ENCODE measurements at regions not wholly inside any gene's neighbourhood (a gene's known extent, or its start where the extent isn't known, plus 50 kb on each side); places are given as distances from the start of the nearest gene placed in this dataset.

DNA sequence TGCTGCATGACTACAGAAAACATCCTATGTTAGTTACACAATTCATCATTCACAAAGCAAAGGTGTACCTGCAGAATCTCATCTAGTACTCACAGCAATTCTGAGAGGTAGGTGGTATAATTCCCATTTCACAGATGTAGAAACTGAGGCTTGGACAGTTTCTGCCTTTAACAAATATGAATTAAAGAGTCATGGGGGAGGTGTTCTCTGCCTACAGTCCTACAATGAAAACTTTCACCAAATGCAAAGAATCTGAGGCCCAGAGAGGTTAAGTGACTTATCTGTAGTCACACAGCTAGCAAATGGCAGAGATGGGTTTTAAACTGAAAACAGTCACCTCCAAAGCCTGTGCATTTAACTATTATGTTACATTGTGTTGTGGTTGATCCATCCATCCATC lies 171.6 kb upstream of the WSCD2 start:
- H3K27ac ChIP-seq = no peak overlapping the region
- no peak overlapping the region for H3K4me3 ChIP-seq

- no peak overlapping the region for H3K4me3 ChIP-seq
- H3K27ac ChIP-seq = no peak overlapping the region
Observed at GRCh38 chr12:107963635-107964034, 165.5 kb upstream of the WSCD2 start.

- H3K4me3 ChIP-seq = no peak overlapping the region
Observed at GRCh38 chr12:107967170-107967569, 161.9 kb upstream of the WSCD2 start.

GRCh38 chr12:107973950-107974349 lies 155.1 kb upstream of the WSCD2 start:
- Histone ChIP-seq H3K4me3 (no peak overlapping the region), H3K27ac (no peak overlapping the region)

More at GRCh38 chr12:107967170-107967569, 161.9 kb upstream of the WSCD2 start:
- H3K27ac ChIP-seq = no peak overlapping the region

GRCh38 chr12:107976331-107976730 lies 152.8 kb upstream of the WSCD2 start:
- H3K27ac ChIP-seq = no peak overlapping the region
- no peak overlapping the region for H3K4me3 ChIP-seq

DNA sequence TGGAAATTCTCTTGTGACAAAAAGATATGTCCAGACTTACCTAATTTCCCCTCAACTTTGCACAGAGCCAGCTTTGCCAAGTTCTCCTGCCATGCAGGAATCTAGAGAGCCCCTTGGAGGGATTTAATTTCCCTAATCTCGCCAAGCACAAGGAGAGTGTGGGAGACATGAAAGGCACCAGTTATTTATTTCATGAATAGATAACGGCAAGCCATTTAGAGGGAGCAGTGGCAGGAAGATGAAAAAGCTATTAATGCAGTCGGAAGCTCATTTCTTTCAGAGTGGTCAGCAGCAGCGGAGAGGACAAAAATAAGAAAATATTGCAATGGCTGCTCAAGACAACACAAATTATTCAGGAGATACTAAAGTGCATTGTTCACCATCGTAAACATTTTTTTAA lies 150.9 kb upstream of the WSCD2 start:
- Histone ChIP-seq H3K4me3 (no peak overlapping the region), H3K27ac (no peak overlapping the region)

DNA sequence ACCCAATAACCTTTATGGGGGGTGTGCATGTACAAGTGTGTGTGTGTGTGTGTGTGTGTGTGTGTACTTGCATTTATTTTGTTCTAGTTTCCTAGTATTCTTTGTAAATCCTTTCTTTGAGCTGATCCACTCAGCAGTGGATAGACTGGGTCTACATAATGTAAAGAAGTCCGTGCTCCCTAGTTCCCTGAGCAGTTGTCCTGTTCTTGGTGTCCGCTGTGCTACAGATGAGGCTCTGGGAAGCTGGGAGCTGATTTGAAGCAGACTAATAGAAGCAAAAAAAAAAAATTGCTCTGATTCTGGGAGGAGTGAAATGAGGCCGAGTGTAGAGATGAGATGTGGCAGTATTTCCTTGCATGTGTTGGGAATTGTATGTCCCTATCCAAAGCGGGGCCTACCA lies 150.4 kb upstream of the WSCD2 start:
- H3K4me3 ChIP-seq = no peak overlapping the region
- H3K27ac ChIP-seq = no peak overlapping the region

GRCh38 chr12:107983756-107984472 lies 145.2 kb upstream of the WSCD2 start:
- no peak overlapping the region for H3K27ac ChIP-seq
- H3K4me3 ChIP-seq = no peak overlapping the region

DNA sequence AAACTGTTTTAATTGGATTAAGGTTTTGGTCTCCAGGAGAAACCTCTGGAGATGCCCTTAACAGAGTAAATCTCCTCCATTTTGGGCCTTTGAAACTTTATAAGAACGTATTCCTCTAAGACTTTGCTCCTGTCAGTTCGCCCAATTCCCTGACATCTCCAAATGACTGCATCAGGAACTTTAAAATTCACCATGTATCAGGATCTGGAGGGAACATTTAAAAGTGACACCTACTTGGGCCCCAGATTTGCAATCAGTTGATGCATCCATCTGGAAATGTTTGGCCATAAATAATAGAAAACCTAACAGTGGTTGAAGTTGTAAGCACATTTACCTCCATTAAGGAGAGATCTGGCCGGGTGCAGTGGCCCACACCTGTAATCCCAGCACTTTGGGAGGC lies 144.1 kb upstream of the WSCD2 start:
- no peak overlapping the region for H3K27ac ChIP-seq

GRCh38 chr12:107986183-107986582 lies 142.9 kb upstream of the WSCD2 start:
- Histone ChIP-seq H3K27ac (no peak overlapping the region), H3K4me3 (no peak overlapping the region)

More for the DNA sequence above, 144.1 kb upstream of the WSCD2 start:
- no peak overlapping the region for H3K4me3 ChIP-seq

GRCh38 chr12:107990325-107990724 lies 138.8 kb upstream of the WSCD2 start:
- H3K4me3 ChIP-seq = no peak overlapping the region
- no peak overlapping the region for H3K27ac ChIP-seq

DNA sequence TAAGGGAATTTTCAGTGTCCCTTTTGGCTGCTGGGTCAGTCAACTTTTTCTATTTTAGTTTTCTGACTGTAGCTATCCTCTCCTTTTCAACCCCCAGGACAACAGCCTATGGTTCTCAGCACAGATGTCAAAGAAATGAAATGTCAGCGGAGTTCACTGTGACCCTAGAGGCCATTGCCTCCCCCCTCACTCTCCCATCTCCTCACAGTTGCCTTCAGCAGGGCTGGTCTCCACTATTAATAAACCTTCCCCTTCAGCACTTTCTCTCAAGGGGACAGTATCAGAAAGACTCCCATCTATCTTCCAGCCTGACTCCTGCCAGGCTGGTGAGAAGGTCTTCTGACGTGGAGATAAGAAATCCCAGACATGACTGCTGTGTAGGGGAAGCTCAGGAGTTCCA lies 137.1 kb upstream of the WSCD2 start:
- no peak overlapping the region for H3K27ac ChIP-seq
- no peak overlapping the region for H3K4me3 ChIP-seq

- no peak overlapping the region for H3K4me3 ChIP-seq
- no peak overlapping the region for H3K27ac ChIP-seq
Observed at GRCh38 chr12:107992870-107993451, 136.1 kb upstream of the WSCD2 start.

- H3K27ac ChIP-seq = no peak overlapping the region
Observed at GRCh38 chr12:107998863-107999262, 130.2 kb upstream of the WSCD2 start.

DNA sequence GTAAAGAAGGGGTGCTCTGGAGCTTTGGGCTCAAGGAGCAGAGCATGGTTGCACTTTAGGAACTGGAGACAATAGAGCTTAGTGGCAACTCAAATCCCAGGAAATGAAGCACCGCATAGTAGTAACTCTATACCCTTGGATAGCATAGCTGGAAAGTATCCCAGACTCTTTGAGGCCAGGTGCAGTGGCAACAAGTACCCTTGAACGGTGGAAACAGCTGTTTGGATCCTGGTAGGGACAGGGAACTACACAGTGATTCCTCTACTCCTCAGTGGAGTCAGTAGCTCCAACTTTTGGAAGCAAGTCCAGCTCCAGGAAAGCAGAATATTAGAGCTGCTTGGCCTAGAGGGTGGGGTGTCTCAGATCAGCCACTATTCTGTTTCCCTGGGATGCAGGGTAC lies 129.0 kb upstream of the WSCD2 start:
- no peak overlapping the region for H3K4me3 ChIP-seq
- H3K27ac ChIP-seq = no peak overlapping the region

More at GRCh38 chr12:107998863-107999262, 130.2 kb upstream of the WSCD2 start:
- no peak overlapping the region for H3K4me3 ChIP-seq

DNA sequence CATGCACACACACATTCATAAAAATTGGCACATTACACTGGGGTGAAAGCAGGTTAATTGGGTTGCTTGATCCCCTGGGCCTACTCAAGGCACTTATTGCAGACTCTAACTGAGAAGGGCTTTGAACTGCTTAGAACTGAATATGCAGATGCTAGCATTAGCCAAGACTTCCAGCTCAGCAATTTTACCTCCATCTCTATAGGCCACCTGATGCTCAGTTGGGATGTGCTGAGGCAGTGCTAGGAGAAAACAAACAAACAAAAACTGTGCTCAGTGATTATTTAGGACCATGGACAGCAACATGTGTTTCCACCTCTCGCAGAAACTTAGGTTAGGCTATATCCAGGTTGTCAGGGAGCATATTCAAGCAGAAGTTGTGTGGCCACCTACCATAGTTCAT lies 124.8 kb upstream of the WSCD2 start:
- Histone ChIP-seq H3K27ac (no peak overlapping the region), H3K4me3 (no peak overlapping the region)

GRCh38 chr12:108008163-108008905 lies 120.8 kb upstream of the WSCD2 start:
- Histone ChIP-seq H3K4me3 (no peak overlapping the region), H3K27ac (no peak overlapping the region)

DNA sequence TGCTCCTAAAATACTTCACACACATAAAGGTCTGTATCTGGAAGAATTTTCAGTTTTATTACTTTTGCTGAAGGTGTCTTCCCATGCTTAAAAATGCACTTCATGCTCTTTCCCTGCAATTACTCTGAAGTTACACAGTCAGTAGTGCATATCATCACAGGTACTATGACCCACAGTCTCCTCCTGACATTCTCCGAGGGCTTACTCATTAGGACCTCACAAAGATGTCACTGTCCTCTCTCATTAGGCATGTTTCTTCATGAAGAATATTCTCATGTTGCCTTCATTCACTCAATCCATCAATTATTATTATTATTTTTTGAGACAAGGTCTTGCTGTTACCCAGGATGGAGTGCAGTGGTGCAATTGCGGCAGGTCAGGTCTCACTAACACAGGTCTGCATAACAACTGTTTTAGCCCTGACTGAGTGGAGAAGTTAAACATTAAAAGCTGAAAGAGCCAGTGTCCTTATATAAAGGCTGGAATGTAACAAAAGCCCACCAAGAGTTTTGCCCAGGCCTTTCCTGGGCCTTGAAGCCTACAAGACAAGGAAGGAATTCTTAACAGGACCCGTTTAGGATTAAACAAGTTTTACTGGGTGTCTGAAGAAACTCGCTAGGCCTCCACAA lies 119.5 kb upstream of the WSCD2 start:
- H3K4me3 ChIP-seq = no peak overlapping the region
- no peak overlapping the region for H3K27ac ChIP-seq

- H3K27ac ChIP-seq = no peak overlapping the region
Observed at GRCh38 chr12:108016022-108016564, 113.0 kb upstream of the WSCD2 start.

GRCh38 chr12:108017472-108018057 lies 111.5 kb upstream of the WSCD2 start:
- Histone ChIP-seq H3K27ac (no peak overlapping the region), H3K4me3 (no peak overlapping the region)

More at GRCh38 chr12:108016022-108016564, 113.0 kb upstream of the WSCD2 start:
- no peak overlapping the region for H3K4me3 ChIP-seq
